Colonic mucosa (tissue), 4 donors: ENCODE measurements at regions not wholly inside any gene's neighbourhood (a gene's known extent, or its start where the extent isn't known, plus 50 kb on each side); places are given as distances from the start of the nearest gene placed in this dataset.

ENCODE experiments used
- DNase-seq: peaks from one replicate; pipeline ENCODE4 v3.0.0-alpha.2; 2020
- H3K27ac ChIP-seq: fragments of 200-600 bp; one replicate; pipeline ENCODE4 v1.8.0; 2021
- H3K27me3 ChIP-seq: fragments of 200-600 bp; one replicate; pipeline ENCODE4 v1.8.0; 2021
- H3K36me3 ChIP-seq: fragments of 200-600 bp; one replicate; pipeline ENCODE4 v1.8.0; 2021
- H3K4me1 ChIP-seq: fragments of 200-600 bp; one replicate; pipeline ENCODE4 v1.8.0; 2021; ENCODE audit warnings: mild to moderate bottlenecking
- H3K4me3 ChIP-seq: fragments of 200-600 bp; one replicate; pipeline ENCODE4 v1.8.0; 2021
- H3K9ac ChIP-seq, 2 donors: one replicate each; pipeline ENCODE4 v1.7.0; 2013; ENCODE audit warnings: control low read depth in 2 of 2, low read depth in 2 of 2, low read length in 2 of 2
- H3K9me3 ChIP-seq: fragments of 200-600 bp; one replicate; pipeline ENCODE4 v1.8.0; 2021
- intact Hi-C: fragments of 100-400 bp; cut with DNase I; formaldehyde crosslinking; loops from one replicate; pipeline ENCODE4 v1.14.1; 2022
- TF ChIP-seq, protein P1 (sequence below): fragments of 200-600 bp; IDR thresholded peaks from one replicate; pipeline ENCODE4 v1.8.0; 2022; ENCODE audit warnings: antibody characterized with exemption, mild to moderate bottlenecking
- donor health status: healthy.
- donor health status: DM: no; HTN: no; CAD: no.
- donor health status: DM: no; HTN: no; CAD: no.

DNA sequence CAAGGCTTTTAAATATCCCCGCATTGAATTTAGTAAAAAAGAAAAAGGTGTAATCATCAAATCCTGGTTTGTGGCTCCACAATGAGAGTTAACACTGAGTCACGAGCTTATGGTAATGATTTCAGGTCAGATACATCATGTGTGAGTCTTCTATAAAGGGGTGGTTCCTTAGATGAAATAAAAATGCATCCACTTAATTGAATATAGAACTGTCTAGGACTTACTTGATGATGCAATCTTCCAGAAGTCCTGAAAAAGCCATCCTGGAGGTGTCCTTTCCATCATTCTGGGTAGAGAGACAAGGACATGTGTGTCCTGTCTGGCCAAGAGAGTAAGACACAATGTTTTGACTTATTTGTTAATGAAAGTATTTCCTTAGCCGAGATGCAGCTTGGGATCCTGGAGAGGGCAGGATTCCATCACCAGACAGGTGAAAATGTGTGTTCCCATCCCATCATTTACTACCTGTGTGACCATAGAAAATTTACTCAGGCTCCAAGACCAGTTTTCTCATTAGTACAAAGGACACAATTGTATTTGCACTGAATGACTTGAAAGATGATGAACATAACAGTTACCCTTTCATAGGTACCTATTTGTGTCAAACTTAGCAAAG is 1539.8 kb upstream of the PIK3C3 start:
- Histone ChIP-seq H3K36me3 (no peaks in the 10 kb centered on the region), H3K4me3 (no peak overlapping the region), H3K9me3 (no peaks in the 10 kb centered on the region), H3K4me1 (no peaks in the 10 kb centered on the region), H3K27ac (no peak overlapping the region), H3K27me3 (no peaks in the 10 kb centered on the region), H3K9ac (no peak overlapping the region)
- intact Hi-C loops: no loop called here
- TF ChIP-seq, protein P1, sequence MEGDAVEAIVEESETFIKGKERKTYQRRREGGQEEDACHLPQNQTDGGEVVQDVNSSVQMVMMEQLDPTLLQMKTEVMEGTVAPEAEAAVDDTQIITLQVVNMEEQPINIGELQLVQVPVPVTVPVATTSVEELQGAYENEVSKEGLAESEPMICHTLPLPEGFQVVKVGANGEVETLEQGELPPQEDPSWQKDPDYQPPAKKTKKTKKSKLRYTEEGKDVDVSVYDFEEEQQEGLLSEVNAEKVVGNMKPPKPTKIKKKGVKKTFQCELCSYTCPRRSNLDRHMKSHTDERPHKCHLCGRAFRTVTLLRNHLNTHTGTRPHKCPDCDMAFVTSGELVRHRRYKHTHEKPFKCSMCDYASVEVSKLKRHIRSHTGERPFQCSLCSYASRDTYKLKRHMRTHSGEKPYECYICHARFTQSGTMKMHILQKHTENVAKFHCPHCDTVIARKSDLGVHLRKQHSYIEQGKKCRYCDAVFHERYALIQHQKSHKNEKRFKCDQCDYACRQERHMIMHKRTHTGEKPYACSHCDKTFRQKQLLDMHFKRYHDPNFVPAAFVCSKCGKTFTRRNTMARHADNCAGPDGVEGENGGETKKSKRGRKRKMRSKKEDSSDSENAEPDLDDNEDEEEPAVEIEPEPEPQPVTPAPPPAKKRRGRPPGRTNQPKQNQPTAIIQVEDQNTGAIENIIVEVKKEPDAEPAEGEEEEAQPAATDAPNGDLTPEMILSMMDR: no peak
- no peak for DNase-seq

DNA sequence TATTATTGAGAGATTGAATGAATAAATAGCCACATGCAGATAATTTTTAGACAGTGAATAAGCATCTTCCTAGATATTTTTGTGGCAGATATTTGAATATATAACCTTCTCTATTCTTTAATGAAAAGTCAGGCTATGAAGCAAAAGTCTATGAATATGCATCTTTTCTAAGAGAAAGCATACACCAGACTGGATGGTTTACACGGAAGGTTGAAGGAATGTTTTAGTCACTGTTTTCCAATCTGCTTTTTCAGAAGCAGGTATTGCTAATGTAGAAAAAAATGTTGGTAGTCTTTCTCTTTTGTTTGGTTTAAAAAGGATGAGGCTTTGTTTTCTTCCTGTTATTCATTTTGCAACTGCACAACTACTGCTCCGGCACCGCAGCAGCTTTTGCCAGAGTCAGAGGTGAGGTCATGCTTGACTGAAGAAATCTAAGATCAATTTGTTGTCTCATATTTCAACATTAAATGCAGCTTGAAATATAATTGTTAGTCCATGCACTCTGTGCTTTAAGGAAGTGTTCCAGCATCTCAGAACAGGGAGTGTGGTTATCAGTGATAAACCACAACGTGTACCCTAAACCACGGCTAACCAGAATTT is 1540.8 kb upstream of the PIK3C3 start:
- Histone ChIP-seq H3K4me1 (no peaks in the 10 kb centered on the region), H3K9me3 (no peaks in the 10 kb centered on the region), H3K27ac (no peak overlapping the region), H3K36me3 (no peaks in the 10 kb centered on the region), H3K4me3 (no peak overlapping the region), H3K27me3 (no peaks in the 10 kb centered on the region), H3K9ac (no peak overlapping the region)
- TF ChIP-seq, protein P1: no peak
- no peak for DNase-seq
- intact Hi-C loops: no loop called here

- Histone ChIP-seq H3K36me3 (no peaks in the 10 kb centered on the region), H3K27me3 (no peaks in the 10 kb centered on the region), H3K27ac (no peak overlapping the region), H3K9me3 (no peaks in the 10 kb centered on the region), H3K4me1 (no peaks in the 10 kb centered on the region), H3K9ac (no peak overlapping the region), H3K4me3 (no peak overlapping the region)
- DNase-seq: peak; percentile 24
- intact Hi-C loops: no loop called here
- TF ChIP-seq, protein P1: peak; percentile 41
These were observed 1541.9 kb upstream of the PIK3C3 start for GRCh38 chr18:40413160-40413559.

- Histone ChIP-seq H3K9me3 (no peaks in the 10 kb centered on the region), H3K9ac (no peak overlapping the region), H3K4me3 (no peak overlapping the region), H3K36me3 (no peaks in the 10 kb centered on the region), H3K27me3 (no peaks in the 10 kb centered on the region), H3K4me1 (no peaks in the 10 kb centered on the region), H3K27ac (no peak overlapping the region)
- no peak for DNase-seq
- intact Hi-C loops: no loop called here
- TF ChIP-seq, protein P1: no peak
These were observed 1542.6 kb upstream of the PIK3C3 start for GRCh38 chr18:40412410-40412809.

- intact Hi-C loops: no loop called here
- Histone ChIP-seq H3K4me3 (no peak overlapping the region), H3K36me3 (no peaks in the 10 kb centered on the region), H3K9me3 (no peaks in the 10 kb centered on the region), H3K27ac (no peak overlapping the region), H3K4me1 (no peaks in the 10 kb centered on the region), H3K27me3 (no peaks in the 10 kb centered on the region), H3K9ac (no peak overlapping the region)
- DNase-seq: no peak
- TF ChIP-seq, protein P1: no peak
These were observed 1547.1 kb upstream of the PIK3C3 start for GRCh38 chr18:40407909-40408308.
